Esophagus squamous epithelium (tissue), 4 donors: ENCODE measurements at regions not wholly inside any gene's neighbourhood (a gene's known extent, or its start where the extent isn't known, plus 50 kb on each side); places are given as distances from the start of the nearest gene placed in this dataset.

Source experiments
- POLR2A ChIP-seq, 4 donors: fragments of 450-650 bp; IDR thresholded peaks; one replicate each; pipeline ENCODE4 v1.6.1; 2017; ENCODE audit warnings: antibody characterized with exemption in 4 of 4, mild to moderate bottlenecking in 4 of 4, moderate library complexity in 3 of 4
- TF ChIP-seq, protein P1 (sequence below), 6 experiments: fragments of 450-650 bp in 4 of 6; fragments of 200-600 bp in 2 of 6; sonication (generic) in 2 of 6; IDR thresholded peaks; one replicate each; pipeline ENCODE4 v1.5.1; 2016 to 2019; ENCODE audit warnings: antibody characterized with exemption in 6 of 6, mild to moderate bottlenecking in 4 of 6, moderate library complexity in 4 of 6

DNA sequence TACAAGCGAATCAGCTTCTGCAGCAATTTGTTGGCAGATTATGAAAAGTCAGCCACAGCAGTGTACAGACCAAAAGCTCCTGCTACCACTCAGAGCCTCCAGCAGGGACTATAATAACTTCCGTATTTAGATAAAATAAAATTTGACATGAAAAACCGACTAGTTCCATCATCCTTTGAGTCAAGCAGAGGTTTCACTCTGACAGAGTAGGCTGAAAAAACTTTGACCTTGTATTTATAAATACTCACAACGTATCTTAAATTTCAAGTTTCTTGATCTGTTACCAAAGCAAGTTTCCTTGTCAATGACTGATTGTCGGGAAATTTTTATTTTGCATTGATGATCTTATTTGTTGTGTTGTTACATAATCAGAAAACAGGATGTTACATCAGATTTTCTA lies 283.4 kb downstream of the DAD1 start:
- TF ChIP-seq, protein P1, sequence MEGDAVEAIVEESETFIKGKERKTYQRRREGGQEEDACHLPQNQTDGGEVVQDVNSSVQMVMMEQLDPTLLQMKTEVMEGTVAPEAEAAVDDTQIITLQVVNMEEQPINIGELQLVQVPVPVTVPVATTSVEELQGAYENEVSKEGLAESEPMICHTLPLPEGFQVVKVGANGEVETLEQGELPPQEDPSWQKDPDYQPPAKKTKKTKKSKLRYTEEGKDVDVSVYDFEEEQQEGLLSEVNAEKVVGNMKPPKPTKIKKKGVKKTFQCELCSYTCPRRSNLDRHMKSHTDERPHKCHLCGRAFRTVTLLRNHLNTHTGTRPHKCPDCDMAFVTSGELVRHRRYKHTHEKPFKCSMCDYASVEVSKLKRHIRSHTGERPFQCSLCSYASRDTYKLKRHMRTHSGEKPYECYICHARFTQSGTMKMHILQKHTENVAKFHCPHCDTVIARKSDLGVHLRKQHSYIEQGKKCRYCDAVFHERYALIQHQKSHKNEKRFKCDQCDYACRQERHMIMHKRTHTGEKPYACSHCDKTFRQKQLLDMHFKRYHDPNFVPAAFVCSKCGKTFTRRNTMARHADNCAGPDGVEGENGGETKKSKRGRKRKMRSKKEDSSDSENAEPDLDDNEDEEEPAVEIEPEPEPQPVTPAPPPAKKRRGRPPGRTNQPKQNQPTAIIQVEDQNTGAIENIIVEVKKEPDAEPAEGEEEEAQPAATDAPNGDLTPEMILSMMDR (IDR thresholded peaks at IDR 0.05): no peak
- TF ChIP-seq POLR2A (IDR thresholded peaks at IDR 0.05): no peak
